Aorta (tissue), 5 donors: ENCODE measurements at regions not wholly inside any gene's neighbourhood (a gene's known extent, or its start where the extent isn't known, plus 50 kb on each side); places are given as distances from the start of the nearest gene placed in this dataset.

Experiments used
- ATAC-seq: fragments of 200-7000 bp; cut with Tn5 transposase; one replicate; pipeline ENCODE4 v1.9.1; 2022; ENCODE audit warnings: moderate library complexity; ENCODE audit not compliant: low FRiP score
- DNase-seq, 2 donors: peaks; one replicate each; pipeline ENCODE4 v3.0.0-alpha.2; 2020
- H3K27ac ChIP-seq, 2 donors: one replicate each; pipeline ENCODE4 v1.5.1; 2013; ENCODE audit warnings: low read length in 2 of 2, mild to moderate bottlenecking in 2 of 2, moderate library complexity in 2 of 2, control low read depth in 1 of 2, inconsistent platforms in 1 of 2, low read depth in 1 of 2
- H3K27me3 ChIP-seq, 2 donors: one replicate each; pipeline ENCODE4 v1.6.1; 2013; ENCODE audit warnings: control low read depth in 1 of 2, low read length in 1 of 2, mild to moderate bottlenecking in 1 of 2, moderate library complexity in 1 of 2; ENCODE audit not compliant: insufficient read depth in 2 of 2, control insufficient read depth in 1 of 2
- H3K36me3 ChIP-seq, 2 donors: one replicate each; pipeline ENCODE4 v1.6.1; 2013; ENCODE audit warnings: control low read depth in 1 of 2, low read length in 1 of 2, mild to moderate bottlenecking in 1 of 2; ENCODE audit not compliant: insufficient read depth in 2 of 2, control insufficient read depth in 1 of 2
- H3K4me1 ChIP-seq, 2 donors: one replicate each; pipeline ENCODE4 v1.6.1; 2013; ENCODE audit warnings: low read length in 2 of 2, control low read depth in 1 of 2, mild to moderate bottlenecking in 1 of 2, moderate library complexity in 1 of 2; ENCODE audit not compliant: insufficient read depth in 2 of 2, control insufficient read depth in 1 of 2
- H3K4me3 ChIP-seq, 2 donors: one replicate each; pipeline ENCODE4 v1.5.1; 2013; ENCODE audit warnings: low read length in 2 of 2, control low read depth in 1 of 2, mild to moderate bottlenecking in 1 of 2
- H3K9me3 ChIP-seq: one replicate; pipeline ENCODE4 v1.6.1; 2013; ENCODE audit warnings: mild to moderate bottlenecking, low read length; ENCODE audit not compliant: control insufficient read depth
- WGBS, 2 donors: extraction: QIAGEN DNeasy Blood & Tissue Kit; methylation state at CpG; one replicate each; pipeline ENCODE4 v1.1.7; 2013; 5-methylcytosine and 5-hydroxymethylcytosine counted together
- intact Hi-C, 2 donors: fragments of 100-400 bp; cut with DNase I; formaldehyde crosslinking; loops; one replicate each; pipeline versions ENCODE4 v1.14.2 to v1.15.0; 2022
- donor health status: healthy with polysubstance abuse.
- donor health status: Bipolar disorder and iron deficiency.
- donor health status: DM: no; HTN: no; CAD: no.
- donor health status: DM: no; HTN: no; CAD: no.
- donor health status: DM: yes; HTN: yes; CAD: no.

DNA sequence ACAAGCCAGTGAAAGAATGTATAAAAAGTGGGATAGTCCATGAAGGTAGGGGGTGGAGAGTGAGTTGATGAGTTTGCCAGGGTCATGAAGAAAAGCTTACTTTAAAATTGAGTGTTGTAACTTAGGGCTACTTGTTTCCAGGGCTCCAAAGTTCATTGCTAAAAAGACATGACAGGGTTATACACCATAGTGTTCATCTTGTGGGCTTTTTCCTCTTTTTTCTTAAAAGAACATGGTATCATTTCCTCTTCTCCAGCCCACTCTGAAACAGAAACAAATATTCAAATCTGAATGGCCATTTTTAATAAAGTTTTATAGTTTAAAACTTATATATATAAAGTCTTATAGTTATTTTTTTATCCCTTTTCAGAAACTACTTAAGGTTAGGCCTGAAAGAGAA is 115.7 kb upstream of the SMC2 start:
- Histone ChIP-seq H3K4me1 (no peaks in the 10 kb centered on the region), H3K27me3 (no peaks in the 10 kb centered on the region), H3K36me3 (no peaks in the 10 kb centered on the region), H3K4me3 (no peak overlapping the region), H3K9me3 (no peaks in the 10 kb centered on the region), H3K27ac (no peak overlapping the region)
- ATAC-seq (no peak), DNase-seq (no peak)
- intact Hi-C loops: no loop called here

DNA sequence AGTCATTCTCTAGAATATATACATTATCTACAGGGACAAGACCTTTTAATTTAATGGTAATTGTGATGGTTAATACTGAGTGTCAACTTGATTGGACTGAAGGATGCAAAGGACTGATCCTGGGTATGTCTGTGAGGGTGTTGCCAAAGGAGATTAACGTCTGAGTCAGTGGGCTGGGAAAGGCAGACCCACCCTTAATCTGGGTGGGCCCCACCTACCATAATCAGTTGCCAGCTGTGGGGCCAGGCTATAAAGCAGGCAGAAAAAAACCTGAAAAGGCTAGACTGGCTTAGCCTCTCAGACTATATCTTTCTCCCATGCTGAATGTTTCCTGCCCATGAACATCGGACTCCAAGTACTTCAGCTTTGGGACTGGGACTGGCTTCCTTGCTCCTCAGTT is 112.2 kb upstream of the SMC2 start:
- intact Hi-C loops: no loop called here
- no peaks in the 10 kb centered on the region for H3K36me3 ChIP-seq
- no peaks in the 10 kb centered on the region for H3K4me1 ChIP-seq
- H3K27ac ChIP-seq: no peak overlapping the region
- no peaks in the 10 kb centered on the region for H3K27me3 ChIP-seq
- DNase-seq (no peak), ATAC-seq (no peak)
- no peaks in the 10 kb centered on the region for H3K9me3 ChIP-seq
- whole genome bisulfite sequencing, 2 donors: 75 to 82% methylated on average over 2 of the region's 2 CpGs
- H3K4me3 ChIP-seq: no peak overlapping the region

DNA sequence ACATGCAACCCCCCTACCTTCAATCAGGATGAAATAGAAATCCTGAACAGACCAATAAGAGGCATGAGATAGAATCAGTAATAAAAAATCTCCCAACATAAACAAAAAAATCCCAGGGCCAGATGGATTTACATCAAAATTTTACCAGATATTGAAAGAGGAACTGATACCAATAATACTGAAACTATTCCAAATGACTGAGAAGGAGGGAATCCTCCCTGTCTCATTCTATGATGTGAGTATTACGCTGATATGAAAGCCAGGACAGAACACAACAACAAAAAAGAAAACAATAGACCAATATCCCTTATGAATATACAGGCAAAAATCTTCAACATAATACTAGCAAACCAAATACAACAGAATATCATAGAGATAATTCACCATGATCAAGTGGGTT is 109.0 kb upstream of the SMC2 start:
- 58 to 79% methylated on average over 1 of the region's 1 CpG for WGBS, 2 donors
- no peak for ATAC-seq
- H3K36me3 ChIP-seq: no peaks in the 10 kb centered on the region
- no peaks in the 10 kb centered on the region for H3K9me3 ChIP-seq
- no peak for DNase-seq
- H3K27me3 ChIP-seq: no peaks in the 10 kb centered on the region
- intact Hi-C loops: no loop called here
- no peaks in the 10 kb centered on the region for H3K4me1 ChIP-seq
- H3K27ac ChIP-seq: no peak overlapping the region
- no peak overlapping the region for H3K4me3 ChIP-seq

DNA sequence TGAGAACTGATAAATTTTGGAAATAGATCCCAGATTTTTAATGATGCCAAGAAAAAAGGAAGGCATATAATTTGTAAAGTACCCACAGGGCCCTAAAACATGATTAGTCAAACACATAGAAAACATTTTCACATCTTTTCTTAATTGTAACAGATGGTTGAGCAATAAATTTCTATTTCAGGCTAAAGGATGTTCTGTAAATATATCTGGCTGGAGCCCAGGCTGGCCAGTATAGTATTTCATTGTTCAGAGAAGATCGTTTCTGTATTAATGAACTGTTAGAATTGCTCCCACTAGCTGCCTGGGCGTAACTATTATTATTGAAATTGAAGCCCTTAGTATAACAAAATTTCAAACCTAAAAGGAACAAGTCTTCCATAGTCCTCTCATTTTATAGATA is 105.3 kb upstream of the SMC2 start:
- 81 to 90% methylated on average over 2 of the region's 2 CpGs for WGBS, 2 donors
- Histone ChIP-seq H3K9me3 (no peaks in the 10 kb centered on the region), H3K36me3 (no peaks in the 10 kb centered on the region), H3K4me3 (no peak overlapping the region), H3K27me3 (no peaks in the 10 kb centered on the region), H3K27ac (no peak overlapping the region), H3K4me1 (no peaks in the 10 kb centered on the region)
- intact Hi-C loops: no loop called here
- no peak for ATAC-seq
- DNase-seq: no peak

DNA sequence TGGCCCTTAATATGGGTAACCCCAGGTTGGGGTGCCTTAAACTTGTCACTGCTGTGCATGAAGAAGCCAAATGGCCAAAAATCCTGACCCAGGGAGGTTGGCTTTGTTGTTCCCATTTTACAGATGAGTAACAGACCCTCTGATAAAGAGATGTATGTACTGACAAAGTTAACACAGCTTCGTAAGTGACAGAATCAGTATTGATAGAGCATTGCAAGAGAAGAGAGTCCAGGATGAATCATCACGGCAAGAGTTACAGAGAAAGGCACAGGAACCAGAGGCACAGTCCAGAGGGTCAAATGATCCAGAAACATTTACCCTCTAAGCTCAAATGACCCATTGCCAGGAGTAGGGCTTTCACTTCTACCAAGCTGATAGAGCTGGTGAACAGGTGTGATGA is 103.8 kb upstream of the SMC2 start:
- Histone ChIP-seq H3K27ac (no peak overlapping the region), H3K36me3 (no peaks in the 10 kb centered on the region), H3K4me1 (no peaks in the 10 kb centered on the region), H3K27me3 (no peaks in the 10 kb centered on the region), H3K9me3 (no peaks in the 10 kb centered on the region), H3K4me3 (no peak overlapping the region)
- intact Hi-C loops: no loop called here
- WGBS, 2 donors: 93 to 94% methylated on average over 2 of the region's 2 CpGs
- no peak for ATAC-seq
- no peak for DNase-seq

DNA sequence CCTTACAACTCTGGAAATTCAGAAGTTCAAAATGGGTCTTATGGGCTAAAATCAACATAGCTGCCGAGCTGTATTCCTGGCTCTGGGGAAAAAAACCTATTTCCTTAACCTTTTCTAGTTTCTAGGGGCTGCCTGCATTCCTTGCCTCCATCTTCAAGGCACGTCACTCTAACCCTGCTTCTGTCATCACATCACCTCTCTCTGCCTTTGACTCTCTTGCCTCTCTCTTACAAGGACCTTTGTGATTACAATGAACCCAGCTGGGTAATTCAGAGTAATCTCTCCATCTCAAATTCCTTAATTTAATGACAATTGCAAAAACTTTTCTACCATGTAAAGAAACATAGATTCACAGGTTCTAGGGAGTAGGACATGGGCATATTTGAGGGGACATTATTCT is 103.1 kb upstream of the SMC2 start:
- Histone ChIP-seq H3K27me3 (no peaks in the 10 kb centered on the region), H3K27ac (no peak overlapping the region), H3K9me3 (no peaks in the 10 kb centered on the region), H3K4me3 (no peak overlapping the region), H3K4me1 (no peaks in the 10 kb centered on the region), H3K36me3 (no peaks in the 10 kb centered on the region)
- ATAC-seq: no peak
- 17 to 37% methylated on average over 2 of the region's 2 CpGs for WGBS, 2 donors
- no peak for DNase-seq
- intact Hi-C loops: no loop called here

DNA sequence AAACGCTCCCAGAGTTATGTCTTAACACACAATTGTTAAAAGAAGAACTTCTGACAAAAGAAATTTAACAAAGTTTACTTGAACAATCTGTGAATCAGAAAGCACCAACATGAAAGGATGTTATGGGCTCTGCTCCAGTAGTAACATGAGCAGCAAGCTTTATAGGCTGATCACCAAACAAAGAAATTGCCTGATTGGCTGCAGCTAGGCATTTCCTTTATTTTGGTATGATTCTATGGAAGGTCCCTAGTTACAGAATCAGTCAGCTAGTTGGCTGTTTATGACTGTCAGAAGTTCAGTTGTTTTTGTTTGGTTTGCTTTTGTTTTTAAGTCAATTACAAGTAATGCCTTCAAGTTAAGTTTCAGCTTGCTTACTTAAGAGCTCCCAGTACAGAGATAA is 102.4 kb upstream of the SMC2 start:
- WGBS, 2 donors: 57 to 62% methylated on average over 1 of the region's 1 CpG
- DNase-seq: no peak
- H3K36me3 ChIP-seq: no peaks in the 10 kb centered on the region
- no peak overlapping the region for H3K27ac ChIP-seq
- intact Hi-C loops: no loop called here
- no peak for ATAC-seq
- H3K4me1 ChIP-seq: no peaks in the 10 kb centered on the region
- H3K9me3 ChIP-seq: no peaks in the 10 kb centered on the region
- H3K27me3 ChIP-seq: no peaks in the 10 kb centered on the region
- no peak overlapping the region for H3K4me3 ChIP-seq

DNA sequence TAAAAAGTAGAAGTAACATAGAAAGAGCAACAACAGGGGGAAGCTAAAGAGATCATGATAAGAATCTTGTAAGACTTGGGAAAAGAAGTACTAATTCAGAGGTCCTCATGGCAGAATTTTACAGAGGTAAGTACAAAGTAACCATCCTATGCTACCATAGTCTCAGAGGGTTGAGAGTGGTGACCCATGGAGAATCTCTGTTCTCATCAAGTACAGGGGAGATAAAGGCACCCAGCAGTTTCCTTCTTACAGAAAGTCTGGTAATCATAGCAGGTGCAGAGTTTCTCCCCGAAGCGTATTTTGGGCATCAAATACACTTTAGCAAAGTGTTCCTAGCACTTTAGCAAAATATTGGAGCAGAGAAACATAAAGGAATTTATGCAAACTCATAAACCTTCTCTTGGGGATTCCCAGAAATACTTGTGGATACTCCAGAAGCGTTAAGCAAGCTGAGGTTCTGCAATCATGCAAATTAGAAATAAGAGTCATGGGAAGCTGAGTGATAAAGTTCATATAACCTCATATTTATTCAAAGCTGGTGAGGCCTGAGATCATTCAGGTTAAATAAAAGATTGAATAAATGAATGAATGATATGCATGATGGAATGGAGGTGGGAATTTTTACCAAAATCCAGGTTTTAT is 101.0 kb upstream of the SMC2 start:
- no peak for ATAC-seq
- Histone ChIP-seq H3K27ac (no peak overlapping the region), H3K9me3 (no peaks in the 10 kb centered on the region), H3K4me3 (no peak overlapping the region), H3K36me3 (no peaks in the 10 kb centered on the region), H3K27me3 (no peaks in the 10 kb centered on the region), H3K4me1 (no peaks in the 10 kb centered on the region)
- no peak for DNase-seq
- 63 to 70% methylated on average over 3 of the region's 3 CpGs for WGBS, 2 donors
- intact Hi-C loops: no loop called here

DNA sequence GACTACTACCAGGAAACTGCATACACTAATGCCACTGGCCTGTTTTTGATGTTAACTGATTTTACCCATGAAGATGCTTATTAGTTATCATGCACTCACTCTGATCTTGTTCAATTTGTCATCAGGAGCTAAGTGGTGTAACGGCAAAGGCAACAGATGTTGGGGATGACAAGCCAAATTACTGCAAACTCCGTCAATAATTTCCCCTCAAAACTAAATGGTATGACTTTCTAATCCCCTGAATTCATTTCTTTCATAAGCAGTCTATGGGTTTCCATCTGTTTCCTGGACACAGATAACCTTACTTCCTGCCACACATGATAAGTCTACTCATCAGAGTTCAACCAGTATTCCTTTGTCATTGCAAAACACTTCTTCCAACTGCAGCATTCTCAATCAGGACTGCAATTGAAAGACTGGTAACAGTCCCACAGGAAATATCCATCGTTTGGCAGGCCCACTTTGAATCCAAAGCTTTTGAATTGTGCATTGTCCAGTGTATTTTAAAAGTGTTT is 96.2 kb upstream of the SMC2 start:
- Histone ChIP-seq H3K9me3 (no peaks in the 10 kb centered on the region), H3K4me1 (no peaks in the 10 kb centered on the region), H3K36me3 (no peaks in the 10 kb centered on the region), H3K27ac (no peak overlapping the region), H3K27me3 (no peaks in the 10 kb centered on the region), H3K4me3 (no peak overlapping the region)
- 73 to 77% methylated on average over 3 of the region's 3 CpGs for WGBS, 2 donors
- no peak for DNase-seq
- no peak for ATAC-seq
- intact Hi-C loops: no loop called here
